ENCODE measurements at regions not wholly inside any gene's neighbourhood (a gene's known extent, or its start where the extent isn't known, plus 50 kb on each side); places are given as distances from the start of the nearest gene placed in this dataset.
A peak's percentile ranks its signal among the peaks of the same experiment; 100 is the strongest.
"Not testable (repeated sequence)": the region's sequence is repeated elsewhere in the genome, so short reads cannot be mapped to it uniquely, and the experiment has no call there.

GRCh38 chr18:1133541-1133940, 228.9 kb downstream of the ADCYAP1 start:
- DNase-seq (ENCODE audit: low spot score), result no peak

DNA sequence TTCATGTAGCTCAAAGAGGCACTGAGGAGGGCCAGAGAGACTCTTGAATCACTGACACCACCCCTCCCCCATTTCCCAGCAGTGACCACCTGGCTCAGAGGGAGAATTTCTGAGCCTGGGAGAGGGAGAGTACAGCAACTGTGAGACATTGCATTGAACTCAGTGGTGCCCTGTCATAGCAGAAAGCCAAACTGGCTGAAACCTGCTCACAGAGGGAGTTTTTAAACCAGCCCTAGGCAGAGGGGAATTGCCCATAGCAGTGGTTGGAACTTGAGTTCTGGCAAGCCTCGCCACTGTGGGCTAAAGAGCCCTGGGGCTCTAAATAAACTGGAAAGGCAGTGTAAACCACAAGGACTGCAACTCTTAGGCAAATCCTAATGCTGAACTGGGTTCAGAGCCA, 243.1 kb downstream of the ADCYAP1 start:
- no peak for DNase-seq (ENCODE audit: low spot score)

DNA sequence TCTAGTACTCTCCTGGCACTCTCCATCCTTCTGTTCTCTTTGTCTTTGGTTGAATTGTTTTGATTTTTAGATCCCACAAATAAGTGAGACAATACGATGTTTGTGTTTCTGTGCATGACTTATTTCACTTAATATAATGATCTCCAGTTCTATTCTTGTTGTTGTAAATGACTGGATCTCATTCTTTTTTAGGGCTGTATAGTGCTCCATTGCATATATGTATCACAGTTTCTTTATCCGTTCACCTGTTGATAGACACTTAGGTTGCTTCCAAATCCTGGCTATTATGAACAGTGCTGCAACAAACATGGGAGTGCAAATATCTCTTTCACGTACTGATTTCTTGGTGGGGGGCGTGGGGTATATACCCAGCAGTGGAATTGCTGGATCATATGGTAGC, 245.0 kb downstream of the ADCYAP1 start:
- DNase-seq (ENCODE audit: low spot score), result no peak

GRCh38 chr18:1150344-1150743, 245.7 kb downstream of the ADCYAP1 start:
- no peak for DNase-seq (ENCODE audit: low spot score)

DNA sequence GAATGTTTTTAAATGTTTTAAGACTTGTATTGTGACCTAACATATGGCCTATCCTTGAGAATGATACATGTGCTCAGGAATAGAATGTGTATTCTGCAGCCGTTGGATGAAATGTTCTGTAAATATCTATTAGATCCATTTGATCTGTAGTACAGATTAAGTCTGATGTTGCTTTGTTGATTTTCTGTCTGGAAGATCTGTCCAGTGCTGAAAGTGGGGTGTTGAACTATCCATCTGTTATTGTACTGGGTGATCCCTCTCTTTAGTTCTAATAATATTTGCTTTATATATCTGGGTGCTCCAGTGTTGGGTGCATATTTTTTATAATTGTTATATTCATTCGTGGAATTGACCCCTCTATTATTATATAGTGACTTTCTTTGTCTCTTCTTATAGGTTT, 248.3 kb downstream of the ADCYAP1 start:
- not testable (repeated sequence) for DNase-seq (ENCODE audit: low spot score)

- DNase-seq (ENCODE audit: low spot score), result no peak
Measured at GRCh38 chr18:1173593-1173992, 268.9 kb downstream of the ADCYAP1 start.

- no peak for DNase-seq (ENCODE audit: low spot score)
Measured at GRCh38 chr18:1177232-1177631, 272.6 kb downstream of the ADCYAP1 start.

DNA sequence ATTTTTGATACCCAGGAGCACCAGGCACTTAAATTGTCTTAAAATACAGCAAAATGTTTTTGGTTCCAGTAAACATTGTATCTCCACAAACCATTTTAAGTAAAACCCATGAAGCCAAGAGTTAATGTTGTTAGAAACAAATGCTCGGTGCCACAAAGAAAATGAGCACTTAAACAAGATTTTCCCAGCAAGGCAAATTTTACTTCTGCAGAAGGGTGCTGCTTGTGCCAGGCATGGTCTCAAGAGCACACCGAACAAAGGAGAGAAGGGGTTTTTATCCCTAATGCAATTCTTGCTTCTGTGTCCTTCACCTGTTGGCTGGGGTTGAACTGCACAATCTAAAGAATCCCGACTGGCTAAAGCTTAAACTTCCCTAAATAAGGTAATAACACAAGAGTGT, 286.7 kb downstream of the ADCYAP1 start:
- DNase-seq (ENCODE audit: low spot score), result no peak

GRCh38 chr18:1213126-1213525, 308.5 kb downstream of the ADCYAP1 start:
- DNase-seq (ENCODE audit: low spot score), result no peak

DNA sequence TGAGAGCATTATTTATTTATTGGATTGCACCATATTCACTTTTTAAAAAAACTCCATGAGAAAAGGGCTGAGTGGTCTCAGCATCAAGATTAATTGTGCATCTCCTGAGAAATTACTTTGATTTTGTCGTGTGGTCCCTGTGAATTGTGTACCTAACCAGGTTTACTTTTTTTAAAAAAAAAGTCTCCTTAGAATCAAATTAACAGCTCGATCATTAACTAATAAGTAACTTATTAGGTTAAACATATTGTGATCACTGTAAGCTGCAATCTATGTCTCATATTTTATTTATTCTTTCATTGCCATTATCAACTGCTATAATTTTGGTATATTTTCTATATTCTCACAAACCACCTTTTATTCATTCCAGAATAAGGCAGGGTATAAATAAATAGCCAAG, 318.2 kb downstream of the ADCYAP1 start:
- DNase-seq (ENCODE audit: low spot score), result no peak

- DNase-seq (ENCODE audit: low spot score), result no peak
Measured at GRCh38 chr18:1227025-1227424, 322.4 kb downstream of the ADCYAP1 start.

DNA sequence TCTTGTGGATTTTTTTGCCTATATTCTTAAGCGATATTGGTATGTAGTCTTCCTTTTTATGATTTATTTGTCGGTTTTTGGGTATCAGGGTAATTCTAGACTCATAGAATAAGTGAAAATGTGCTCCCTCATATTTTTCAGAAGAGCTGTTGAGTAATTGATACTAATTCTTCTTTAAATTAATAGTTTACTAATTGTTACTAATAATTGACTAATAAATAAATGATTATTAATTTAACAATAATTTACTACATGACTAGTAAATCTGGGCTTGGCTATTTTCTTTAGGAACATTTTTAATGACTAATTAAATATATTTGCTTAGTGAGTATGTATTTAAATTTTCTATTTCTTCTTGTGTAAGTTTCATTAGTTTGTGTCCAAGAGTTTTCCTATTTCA, 325.0 kb downstream of the ADCYAP1 start:
- DNase-seq (ENCODE audit: low spot score), result no peak

- DNase-seq (ENCODE audit: low spot score), result no peak
Measured at GRCh38 chr18:1232867-1233266, 328.2 kb downstream of the ADCYAP1 start.

GRCh38 chr18:1240701-1241100, 336.0 kb downstream of the ADCYAP1 start:
- no peak for DNase-seq (ENCODE audit: low spot score)

DNA sequence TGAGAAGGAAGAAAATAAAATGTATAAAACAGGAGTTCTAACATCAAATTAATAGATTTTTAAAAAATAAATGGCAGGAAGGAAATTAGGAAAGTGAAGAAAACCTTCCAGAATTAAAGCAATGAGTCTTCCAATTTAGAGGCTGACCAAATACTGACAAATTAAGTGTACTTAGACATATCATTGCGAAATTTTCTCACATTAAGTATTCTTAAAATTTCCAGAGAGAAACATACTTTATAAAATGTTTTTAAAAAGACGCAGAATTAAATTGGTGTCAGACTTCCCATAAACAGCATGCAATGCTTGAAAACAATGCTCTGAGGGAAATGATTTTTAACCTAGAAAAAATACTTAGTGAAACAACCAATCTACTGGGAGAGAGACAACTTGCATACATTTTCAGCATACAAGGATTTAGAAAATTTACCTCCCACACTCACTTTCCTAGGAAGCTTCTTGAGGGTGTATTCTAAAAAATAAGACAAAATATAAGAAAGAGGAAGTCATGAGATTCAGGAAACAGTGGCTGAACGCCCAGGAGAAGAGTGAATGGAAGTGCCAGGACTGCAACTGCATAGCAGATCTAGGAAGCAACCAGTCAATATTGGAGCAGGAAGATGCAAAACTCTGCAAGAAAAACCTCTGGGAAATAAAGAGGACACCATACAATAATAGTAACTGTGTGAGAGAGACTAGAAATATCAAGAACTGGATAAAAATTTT, 339.9 kb downstream of the ADCYAP1 start:
- DNase-seq (ENCODE audit: low spot score), result no peak

- no peak for DNase-seq (ENCODE audit: low spot score)
Measured at GRCh38 chr18:1246827-1247226, 342.2 kb downstream of the ADCYAP1 start.

DNA sequence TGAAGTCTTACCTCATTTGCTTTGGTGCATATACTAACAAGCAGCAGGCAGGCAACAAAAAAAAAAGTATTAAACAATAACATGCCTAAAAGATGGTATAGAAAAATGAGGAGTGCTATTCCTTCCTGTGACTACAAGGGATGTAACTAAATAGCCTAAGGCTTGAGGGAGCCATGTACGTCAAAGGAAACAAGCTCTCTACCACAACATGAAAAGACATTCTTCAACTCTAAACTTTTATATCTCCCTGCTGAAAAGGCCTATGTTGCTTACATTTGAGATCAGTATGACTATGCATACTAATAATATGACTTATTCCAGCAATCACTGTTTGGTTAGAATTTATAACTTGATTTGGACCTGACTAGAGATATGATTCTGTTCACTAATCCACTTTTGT, 347.9 kb downstream of the ADCYAP1 start:
- DNase-seq (ENCODE audit: low spot score), result no peak

GRCh38 chr18:1252936-1253335, 348.3 kb downstream of the ADCYAP1 start:
- DNase-seq (ENCODE audit: low spot score), result no peak

- DNase-seq (ENCODE audit: low spot score), result no peak
Measured at GRCh38 chr18:1253827-1254226, 349.2 kb downstream of the ADCYAP1 start.

- DNase-seq (ENCODE audit: low spot score), result no peak
Measured at GRCh38 chr18:1261054-1261453, 356.4 kb downstream of the ADCYAP1 start.

GRCh38 chr18:1267021-1267420, 362.4 kb downstream of the ADCYAP1 start:
- no peak for DNase-seq (ENCODE audit: low spot score)

GRCh38 chr18:1270081-1270480, 365.4 kb downstream of the ADCYAP1 start:
- DNase-seq (ENCODE audit: low spot score), result no peak

DNA sequence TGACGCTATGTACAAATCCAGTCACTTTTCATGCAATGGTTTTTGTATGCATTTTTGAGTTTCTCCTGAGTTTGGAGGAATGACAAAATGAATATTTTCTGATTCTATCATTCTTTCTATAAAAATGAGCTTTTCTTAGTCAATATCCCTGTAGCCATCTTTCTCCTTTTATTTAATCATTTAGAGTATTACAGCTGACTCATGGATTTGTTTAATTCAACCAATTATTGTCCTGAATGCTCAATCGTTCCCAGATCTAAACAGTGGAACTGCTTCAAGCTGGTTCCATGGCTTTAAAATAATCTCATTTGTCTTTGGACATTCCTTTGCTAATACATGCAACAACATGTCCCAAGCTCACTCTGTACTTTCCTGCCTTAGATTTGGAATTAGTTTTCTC, 368.8 kb downstream of the ADCYAP1 start:
- DNase-seq (ENCODE audit: low spot score), result no peak

GRCh38 chr18:1292167-1292566, 387.5 kb downstream of the ADCYAP1 start:
- no peak for DNase-seq (ENCODE audit: low spot score)

- peak; percentile 26 for DNase-seq (ENCODE audit: low spot score)
Measured at GRCh38 chr18:1294229-1294628, 389.6 kb downstream of the ADCYAP1 start.
